LNCAP (cell line): ENCODE measurements at regions not wholly inside any gene's neighbourhood (a gene's known extent, or its start where the extent isn't known, plus 50 kb on each side); places are given as distances from the start of the nearest gene placed in this dataset.

Experiments used
- CTCF ChIP-seq: fragments of 450-650 bp; IDR thresholded peaks from 2 replicates; pipeline ENCODE4 v1.5.1; 2017; ENCODE audit warnings: mild to moderate bottlenecking

GRCh38 chr4:33532821-33533220 is 2711.5 kb downstream of the ARAP2 start:
- TF ChIP-seq CTCF: no peak

DNA sequence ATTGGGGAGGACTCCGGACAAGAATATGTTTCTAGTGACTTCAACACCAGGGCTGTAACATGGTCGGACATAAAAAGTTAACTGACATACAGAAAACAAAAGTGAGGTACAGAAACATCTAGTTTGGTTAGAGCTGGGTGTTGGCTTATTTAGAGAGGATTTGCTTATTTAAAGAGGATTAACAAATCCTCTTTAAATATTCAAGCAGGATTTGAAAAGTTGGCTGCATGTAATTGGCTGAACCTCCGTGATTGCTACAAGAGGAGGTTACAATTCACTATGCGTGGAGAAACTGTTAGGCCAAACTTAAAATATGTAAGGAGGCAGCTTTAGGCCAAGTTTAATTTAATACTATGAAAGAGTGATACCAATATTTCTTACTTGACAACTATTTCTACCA is 2707.4 kb downstream of the ARAP2 start:
- TF ChIP-seq CTCF: no peak

DNA sequence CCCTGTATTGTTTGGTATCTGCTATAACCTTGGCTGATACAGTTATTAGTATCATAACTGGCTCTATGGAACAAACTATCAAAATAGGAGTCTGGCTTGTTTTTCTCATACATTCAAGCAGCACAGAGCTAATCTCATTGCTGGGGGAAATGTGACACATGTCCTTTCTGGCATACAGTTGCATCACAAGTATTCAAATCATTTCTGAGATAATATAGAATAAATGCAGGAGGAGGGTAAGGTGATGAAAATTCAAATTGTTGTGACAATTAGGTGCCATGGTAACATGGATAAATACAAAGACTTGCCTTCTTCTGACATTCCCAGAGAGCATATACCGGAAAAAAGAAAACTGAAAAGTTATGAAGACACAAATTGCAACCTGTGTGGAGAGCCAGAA is 2706.8 kb downstream of the ARAP2 start:
- TF ChIP-seq CTCF: no peak

- TF ChIP-seq CTCF: no peak
Measured at GRCh38 chr4:33543941-33544450, 2700.3 kb downstream of the ARAP2 start.

- no peak for TF ChIP-seq CTCF
Measured at GRCh38 chr4:33551244-33551643, 2693.1 kb downstream of the ARAP2 start.

DNA sequence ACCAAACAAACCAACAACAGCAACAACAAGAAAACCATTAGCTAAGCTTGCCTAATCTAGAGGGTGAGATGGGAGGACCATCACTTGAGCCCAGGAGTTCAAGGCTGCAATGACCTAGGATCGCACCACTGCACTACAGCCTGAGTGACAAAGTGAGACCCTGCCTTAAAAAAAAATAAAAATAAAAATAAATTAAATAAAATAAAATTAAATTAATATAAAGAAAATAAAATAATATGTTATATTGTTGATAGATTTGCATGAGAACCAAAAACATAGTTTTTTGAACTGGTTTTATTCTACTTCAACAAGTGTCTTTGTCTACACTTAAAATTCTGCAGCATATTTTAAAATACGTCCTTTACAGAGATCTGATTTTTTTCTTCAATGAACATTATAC is 2683.1 kb downstream of the ARAP2 start:
- no peak for TF ChIP-seq CTCF

- no peak for TF ChIP-seq CTCF
Measured at GRCh38 chr4:33566649-33567048, 2677.7 kb downstream of the ARAP2 start.

GRCh38 chr4:33577791-33578190 is 2666.5 kb downstream of the ARAP2 start:
- no peak for TF ChIP-seq CTCF
